GM19372 (cell line): ENCODE measurements at regions not wholly inside any gene's neighbourhood (a gene's known extent, or its start where the extent isn't known, plus 50 kb on each side); places are given as distances from the start of the nearest gene placed in this dataset.

ENCODE experiments used
- ATAC-seq: cut with Tn5 transposase; IDR thresholded peaks from one replicate; pipeline ENCODE4 v1.9.1; 2021; ENCODE audit warnings: mild to moderate bottlenecking, low read depth, moderate library complexity; ENCODE audit not compliant: unreplicated experiment

GRCh38 chr6:43940071-43940392, 170.0 kb downstream of the VEGFA start:
- no peak for ATAC-seq

- ATAC-seq: no peak
Observed at GRCh38 chr6:43939281-43940070, 169.5 kb downstream of the VEGFA start.

- ATAC-seq: no peak
Observed at GRCh38 chr6:43938178-43939105, 168.4 kb downstream of the VEGFA start.

- ATAC-seq: no peak
Observed at GRCh38 chr6:43937236-43938177, 167.5 kb downstream of the VEGFA start.

GRCh38 chr6:43936476-43936875, 166.5 kb downstream of the VEGFA start:
- ATAC-seq: no peak

GRCh38 chr6:43935921-43936439, 166.0 kb downstream of the VEGFA start:
- ATAC-seq: no peak

- ATAC-seq: no peak
Observed at GRCh38 chr6:43934803-43935602, 165.0 kb downstream of the VEGFA start.

GRCh38 chr6:43934183-43934802, 164.3 kb downstream of the VEGFA start:
- ATAC-seq: no peak

- no peak for ATAC-seq
Observed at GRCh38 chr6:43933148-43933885, 163.3 kb downstream of the VEGFA start.

- ATAC-seq: no peak
Observed at GRCh38 chr6:43932259-43933147, 162.5 kb downstream of the VEGFA start.

GRCh38 chr6:43931201-43931600, 161.2 kb downstream of the VEGFA start:
- ATAC-seq: no peak

- no peak for ATAC-seq
Observed at GRCh38 chr6:43930440-43931154, 160.6 kb downstream of the VEGFA start.

- ATAC-seq: no peak
Observed at GRCh38 chr6:43929511-43929910, 159.5 kb downstream of the VEGFA start.

- no peak for ATAC-seq
Observed at GRCh38 chr6:43927532-43928210, 157.7 kb downstream of the VEGFA start.

GRCh38 chr6:43926634-43927531, 156.9 kb downstream of the VEGFA start:
- ATAC-seq: no peak
